Activated B cell treated with CpG ODN at 0.5 μM for 24 hours (primary cell): ENCODE measurements at regions not wholly inside any gene's neighbourhood (a gene's known extent, or its start where the extent isn't known, plus 50 kb on each side); places are given as distances from the start of the nearest gene placed in this dataset.

Experiments
- ATAC-seq: fragments of 200-7000 bp; cut with Tn5 transposase; one replicate; pipeline ENCODE4 v1.10.0; 2021; ENCODE audit warnings: low read depth, mild to moderate bottlenecking, moderate library complexity
- CTCF ChIA-PET: fragments of 350-600 bp; sonication (Branson Sonifier 250); formaldehyde crosslinking; loops from one replicate; lab custom pipeline; 2021; ENCODE audit warnings: antibody characterized with exemption; lab: Charles Lee
- POLR2A ChIA-PET: fragments of 350-600 bp; sonication (Branson Sonifier 250); formaldehyde crosslinking; loops from one replicate; lab custom pipeline; 2021; ENCODE audit warnings: antibody characterized with exemption; lab: Charles Lee
- DNase-seq: peaks from one replicate; pipeline ENCODE4 v3.0.0; 2022
- H3K27ac Mint-ChIP-seq: one replicate; pipeline ENCODE4 v1.8.0; 2020; ENCODE audit warnings: mixed read lengths
- H3K27me3 Mint-ChIP-seq: one replicate; pipeline ENCODE4 v1.8.0; 2021; ENCODE audit warnings: mixed read lengths
- H3K36me3 Mint-ChIP-seq: one replicate; pipeline ENCODE4 v1.8.0; 2021; ENCODE audit warnings: low read depth, mixed read lengths
- H3K4me1 Mint-ChIP-seq: one replicate; pipeline ENCODE4 v1.8.0; 2021; ENCODE audit warnings: mixed read lengths
- H3K4me3 Mint-ChIP-seq: one replicate; pipeline ENCODE4 v1.8.0; 2020; ENCODE audit warnings: mild to moderate bottlenecking, mixed read lengths
- H3K9me3 Mint-ChIP-seq: one replicate; pipeline ENCODE4 v1.8.0; 2020; ENCODE audit warnings: mixed read lengths
- CTCF ChIP-seq: fragments of 200-600 bp; IDR thresholded peaks from one replicate; pipeline ENCODE4 v1.8.0; 2022; ENCODE audit warnings: antibody characterized with exemption, mild to moderate bottlenecking
- intact Hi-C: fragments of 100-400 bp; cut with micrococcal nuclease; formaldehyde crosslinking; loops from one replicate; pipeline ENCODE4 v1.15.1; 2024

- no peaks in the 10 kb centered on the region for H3K9me3 Mint-ChIP-seq
- no peaks in the 10 kb centered on the region for H3K27me3 Mint-ChIP-seq
- no peaks in the 10 kb centered on the region for H3K4me1 Mint-ChIP-seq
- DNase-seq: no peak
- intact Hi-C loops: no loop called here
- H3K36me3 Mint-ChIP-seq: no peaks in the 10 kb centered on the region
- CTCF ChIA-PET: no interaction called here
- no peak overlapping the region for H3K4me3 Mint-ChIP-seq
- POLR2A ChIA-PET: no interaction called here
- H3K27ac Mint-ChIP-seq: no peak overlapping the region
- no peak for ATAC-seq
- TF ChIP-seq CTCF: no peak
These were observed 332.7 kb downstream of the ZNF536 start for GRCh38 chr19:30704771-30705330.

DNA sequence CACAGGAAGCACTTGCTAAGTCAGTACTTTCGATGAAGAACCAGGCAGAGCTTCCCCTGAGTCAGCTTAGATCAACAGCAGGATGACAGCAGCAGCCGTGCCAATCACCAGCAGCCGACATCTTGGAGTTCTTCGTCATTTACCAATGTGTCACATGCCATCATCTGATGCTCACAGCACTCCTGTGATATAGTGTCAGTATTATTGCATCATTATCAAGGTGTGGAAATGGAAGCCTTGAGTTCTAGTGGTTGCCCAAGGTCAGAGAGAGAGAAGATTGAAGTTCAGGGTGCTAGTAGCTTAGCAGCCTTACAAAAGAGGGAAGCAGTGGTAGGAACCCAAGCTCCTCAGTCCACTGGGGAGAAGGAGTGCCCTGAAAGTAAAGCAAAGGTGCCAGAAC, 331.5 kb downstream of the ZNF536 start:
- H3K9me3 Mint-ChIP-seq: no peaks in the 10 kb centered on the region

GRCh38 chr19:30701178-30701577, 329.0 kb downstream of the ZNF536 start:
- Mint-ChIP-seq H3K9me3 (no peaks in the 10 kb centered on the region), H3K4me1 (no peaks in the 10 kb centered on the region), H3K4me3 (no peak overlapping the region), H3K27ac (no peak overlapping the region), H3K27me3 (no peaks in the 10 kb centered on the region), H3K36me3 (no peaks in the 10 kb centered on the region)
- POLR2A ChIA-PET: no interaction called here
- CTCF ChIA-PET: no interaction called here
- DNase-seq (no peak), ATAC-seq (no peak)
- intact Hi-C loops: no loop called here
- TF ChIP-seq CTCF: no peak

More for the DNA sequence above, 331.5 kb downstream of the ZNF536 start:
- DNase-seq: no peak
- no peak for TF ChIP-seq CTCF
- Mint-ChIP-seq H3K36me3 (no peaks in the 10 kb centered on the region), H3K4me3 (no peak overlapping the region), H3K27me3 (no peaks in the 10 kb centered on the region), H3K27ac (no peak overlapping the region), H3K4me1 (no peaks in the 10 kb centered on the region)
- POLR2A ChIA-PET: no interaction called here
- CTCF ChIA-PET: no interaction called here
- no peak for ATAC-seq
- intact Hi-C loops: no loop called here

DNA sequence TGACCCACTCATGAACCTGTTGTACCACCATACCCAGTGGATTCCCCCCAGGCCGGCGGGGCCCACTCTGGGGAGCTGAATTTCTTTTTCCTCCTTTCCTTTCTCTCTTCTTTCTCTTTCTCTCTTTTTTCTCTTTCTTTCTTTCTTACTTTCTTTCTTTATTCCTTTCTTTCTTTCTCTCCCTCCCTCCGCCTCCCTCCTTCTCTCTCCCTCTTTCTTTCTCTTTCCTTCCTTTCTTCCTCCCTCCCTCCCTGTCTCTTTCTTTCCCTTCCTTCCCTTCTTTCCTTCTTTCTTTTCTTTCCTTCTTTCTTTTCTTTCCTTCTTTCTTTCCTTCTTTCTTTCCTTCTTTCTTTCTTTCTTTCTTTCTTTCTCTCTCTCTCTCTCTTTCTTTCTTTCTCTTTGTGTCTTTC, 327.7 kb downstream of the ZNF536 start:
- H3K4me1 Mint-ChIP-seq: no peaks in the 10 kb centered on the region
- no peak for TF ChIP-seq CTCF

DNA sequence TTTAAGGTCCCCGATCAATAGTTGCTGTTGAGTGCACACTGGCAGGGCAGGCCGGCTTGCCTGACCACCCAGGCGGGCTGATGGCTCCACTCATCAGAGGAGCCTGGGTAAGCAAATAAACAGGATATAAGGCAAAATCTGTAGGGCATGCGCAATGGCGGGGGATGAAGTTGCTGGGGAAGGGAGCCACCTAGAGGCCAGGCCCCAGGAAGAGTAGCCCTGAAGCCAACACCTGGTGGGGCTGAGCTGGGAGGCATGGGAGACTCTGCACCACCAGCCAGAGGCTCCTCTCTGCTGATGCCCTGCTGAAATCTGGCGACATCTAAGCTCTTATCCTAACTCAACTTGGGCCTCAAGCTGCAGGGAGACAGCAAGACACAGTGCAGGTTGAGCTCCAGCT, 324.3 kb downstream of the ZNF536 start:
- intact Hi-C loops: no loop called here
- Mint-ChIP-seq H3K9me3 (no peaks in the 10 kb centered on the region), H3K4me3 (no peak overlapping the region), H3K27me3 (peaks cover 1% of the 10 kb centered on the region), H3K4me1 (no peaks in the 10 kb centered on the region), H3K36me3 (no peaks in the 10 kb centered on the region), H3K27ac (no peak overlapping the region)
- DNase-seq (no peak), ATAC-seq (no peak)
- POLR2A ChIA-PET: no interaction called here
- TF ChIP-seq CTCF: no peak
- CTCF ChIA-PET: no interaction called here

More for the DNA sequence above, 327.7 kb downstream of the ZNF536 start:
- H3K9me3 Mint-ChIP-seq: no peaks in the 10 kb centered on the region
- POLR2A ChIA-PET: no interaction called here
- CTCF ChIA-PET: interaction anchor here (0.5 kb wide), 1 partner anchor 764 kb away, joined by 3 read pairs; no protein-coding TSS in a partner anchor
- DNase-seq (no peak), ATAC-seq (no peak)
- H3K27ac Mint-ChIP-seq: no peak overlapping the region
- no peaks in the 10 kb centered on the region for H3K36me3 Mint-ChIP-seq
- intact Hi-C loops: no loop called here
- no peaks in the 10 kb centered on the region for H3K27me3 Mint-ChIP-seq
- H3K4me3 Mint-ChIP-seq: no peak overlapping the region
